ENCODE measurements at regions not wholly inside any gene's neighbourhood (a gene's known extent, or its start where the extent isn't known, plus 50 kb on each side); places are given as distances from the start of the nearest gene placed in this dataset.

DNA sequence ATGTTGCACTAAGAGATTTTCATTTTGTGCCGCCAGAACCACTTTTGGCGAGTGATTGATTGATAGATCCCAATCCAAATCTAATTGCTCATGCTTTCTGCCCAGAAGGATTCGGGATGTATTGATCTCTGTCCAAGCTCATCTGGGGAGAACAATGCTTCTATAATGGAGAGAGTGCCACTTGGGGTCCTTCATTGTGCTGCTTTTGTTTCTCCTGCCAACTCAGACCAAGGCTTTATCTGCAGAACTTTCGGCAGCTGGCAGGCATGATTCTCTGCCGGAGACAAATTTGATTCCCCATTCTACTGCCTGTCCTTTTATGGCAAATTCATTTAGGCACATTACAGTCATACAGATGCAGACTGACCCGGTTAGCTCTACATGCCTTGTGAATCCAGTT lies 62.9 kb upstream of the NTM start:
- H4K8ac ChIP-seq (replicated peaks; ENCODE audit: insufficient read length, low read depth, low read length): no peak overlapping the region
- no peak overlapping the region for H3K27ac Mint-ChIP-seq
- H3K9me3 Mint-ChIP-seq: peaks cover 0 to 3% of the 10 kb centered on the region in 2 experiments; a peak in 1 of 5 replicates
- no peaks in the 10 kb centered on the region; a peak in 1 of 4 replicates for H3K4me1 Mint-ChIP-seq
- H3T11ph ChIP-seq (ENCODE audit: low read length): no peak overlapping the region
- no peak overlapping the region for H2AFZ ChIP-seq (ENCODE audit: low read length)
- DNase-seq: no peak
- H2BK12ac ChIP-seq (ENCODE audit: insufficient read length, low read depth, low read length): no peak overlapping the region
- H3K4me3 Mint-ChIP-seq: no peak overlapping the region
- H3K9me3 ChIP-seq (ENCODE audit: control insufficient read depth, low read depth, low read length): peaks cover 8% of the 10 kb centered on the region
- no peaks in the 10 kb centered on the region for H3K79me1 ChIP-seq (ENCODE audit: insufficient read depth, low read depth, low read length, poor library complexity, severe bottlenecking)
- H3K79me2 ChIP-seq (ENCODE audit: insufficient read depth, low read length): no peaks in the 10 kb centered on the region
- H2BK15ac ChIP-seq (ENCODE audit: low read depth, low read length): no peak overlapping the region
- H3K4me1 ChIP-seq (ENCODE audit: insufficient read depth, low read length): no peaks in the 10 kb centered on the region
- H2AK5ac ChIP-seq (ENCODE audit: insufficient read length, low read length): no peak overlapping the region
- no peak overlapping the region for H3K4me2 ChIP-seq (ENCODE audit: insufficient read depth, insufficient read length, low read length)
- H3K14ac ChIP-seq (ENCODE audit: insufficient read depth, low read length): no peak overlapping the region
- no peak overlapping the region for H3K9ac ChIP-seq (ENCODE audit: extremely low read depth, insufficient read length, low read length)
- H4K20me1 ChIP-seq (ENCODE audit: control insufficient read depth, insufficient read depth, insufficient read length): no peaks in the 10 kb centered on the region
- peaks cover 7 to 17% (median 8%) of the 10 kb centered on the region in 3 experiments; a peak in 6 of 7 replicates for H3K36me3 Mint-ChIP-seq (ENCODE audit: insufficient read depth in 1 of 3, low read depth in 3 of 3)
- H4K91ac ChIP-seq (ENCODE audit: insufficient read length, low read depth, low read length): no peak overlapping the region
- no CpG with 5 or more reads among the region's 6 CpGs for WGBS (ENCODE audit: extremely low coverage, insufficient read length, low lambda C conversion rate)
- H2BK5ac ChIP-seq (ENCODE audit: insufficient read length, low read length): no peak overlapping the region
- no peak overlapping the region for H4K5ac ChIP-seq (ENCODE audit: insufficient read length, low read depth, low read length)
- peaks cover 3% of the 10 kb centered on the region for H3K23me2 ChIP-seq (ENCODE audit: insufficient read length, low read depth, low read length, poor library complexity, severe bottlenecking)
- no peak overlapping the region for H2BK120ac ChIP-seq (ENCODE audit: low read depth, low read length, poor library complexity, severe bottlenecking)
- no peaks in the 10 kb centered on the region for H3K27me3 ChIP-seq (ENCODE audit: insufficient read depth, low read length)
- no peaks in the 10 kb centered on the region for H3K27me3 Mint-ChIP-seq (ENCODE audit: low read depth)
- H3K4ac ChIP-seq (ENCODE audit: low read depth, low read length): no peak overlapping the region
- H3K56ac ChIP-seq (ENCODE audit: insufficient read length, low read depth, low read length): no peak overlapping the region
- no peak overlapping the region for H3K18ac ChIP-seq (ENCODE audit: insufficient read length, low read depth, low read length)
- TF ChIP-seq, protein P1, sequence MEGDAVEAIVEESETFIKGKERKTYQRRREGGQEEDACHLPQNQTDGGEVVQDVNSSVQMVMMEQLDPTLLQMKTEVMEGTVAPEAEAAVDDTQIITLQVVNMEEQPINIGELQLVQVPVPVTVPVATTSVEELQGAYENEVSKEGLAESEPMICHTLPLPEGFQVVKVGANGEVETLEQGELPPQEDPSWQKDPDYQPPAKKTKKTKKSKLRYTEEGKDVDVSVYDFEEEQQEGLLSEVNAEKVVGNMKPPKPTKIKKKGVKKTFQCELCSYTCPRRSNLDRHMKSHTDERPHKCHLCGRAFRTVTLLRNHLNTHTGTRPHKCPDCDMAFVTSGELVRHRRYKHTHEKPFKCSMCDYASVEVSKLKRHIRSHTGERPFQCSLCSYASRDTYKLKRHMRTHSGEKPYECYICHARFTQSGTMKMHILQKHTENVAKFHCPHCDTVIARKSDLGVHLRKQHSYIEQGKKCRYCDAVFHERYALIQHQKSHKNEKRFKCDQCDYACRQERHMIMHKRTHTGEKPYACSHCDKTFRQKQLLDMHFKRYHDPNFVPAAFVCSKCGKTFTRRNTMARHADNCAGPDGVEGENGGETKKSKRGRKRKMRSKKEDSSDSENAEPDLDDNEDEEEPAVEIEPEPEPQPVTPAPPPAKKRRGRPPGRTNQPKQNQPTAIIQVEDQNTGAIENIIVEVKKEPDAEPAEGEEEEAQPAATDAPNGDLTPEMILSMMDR (conservative IDR thresholded peaks at IDR 0.05): no peak
- H3K27ac ChIP-seq (ENCODE audit: insufficient read length, low read depth, low read length): no peak overlapping the region
- no peak overlapping the region for H2BK20ac ChIP-seq (ENCODE audit: low read depth, low read length, poor library complexity, severe bottlenecking)
- H3K23ac ChIP-seq (ENCODE audit: insufficient read length, low read depth, low read length): no peak overlapping the region

All from H9 (cell line).